Spleen (tissue), 7 donors: ENCODE measurements at regions not wholly inside any gene's neighbourhood (a gene's known extent, or its start where the extent isn't known, plus 50 kb on each side); places are given as distances from the start of the nearest gene placed in this dataset.

Experiments used
- POLR2A ChIP-seq, 3 donors: fragments of 450-650 bp; IDR thresholded peaks; one replicate each; pipeline ENCODE4 v1.5.1; 2017; ENCODE audit warnings: antibody characterized with exemption in 3 of 3, mild to moderate bottlenecking in 1 of 3
- POLR2AphosphoS5 ChIP-seq, 3 donors: sonication (generic); formaldehyde crosslinking; IDR thresholded peaks; one replicate each; pipeline ENCODE4 v1.5.1; 2017; ENCODE audit warnings: antibody characterized with exemption in 3 of 3
- TF ChIP-seq, protein P1 (sequence below), 11 experiments: fragments of 200-600 bp in 7 of 11; fragments of 450-650 bp in 4 of 11; sonication (generic) in 4 of 11; IDR thresholded peaks in 8 of 11; conservative IDR thresholded peaks in 3 of 11; 1 replicate in 7 of 11; 2 replicates in 4 of 11; pipeline versions ENCODE4 v1.4.0 to v1.8.0; 2016 to 2021; ENCODE audit warnings: antibody characterized with exemption in 11 of 11, inconsistent platforms in 4 of 11, mild to moderate bottlenecking in 1 of 11
- donor health status: DM: no; HTN: no; CAD: no; lungs with moderate emphysema.
- donor health status: DM: no; HTN: no; CAD: no.
- donor health status: DM: no; HTN: no; CAD: no.

DNA sequence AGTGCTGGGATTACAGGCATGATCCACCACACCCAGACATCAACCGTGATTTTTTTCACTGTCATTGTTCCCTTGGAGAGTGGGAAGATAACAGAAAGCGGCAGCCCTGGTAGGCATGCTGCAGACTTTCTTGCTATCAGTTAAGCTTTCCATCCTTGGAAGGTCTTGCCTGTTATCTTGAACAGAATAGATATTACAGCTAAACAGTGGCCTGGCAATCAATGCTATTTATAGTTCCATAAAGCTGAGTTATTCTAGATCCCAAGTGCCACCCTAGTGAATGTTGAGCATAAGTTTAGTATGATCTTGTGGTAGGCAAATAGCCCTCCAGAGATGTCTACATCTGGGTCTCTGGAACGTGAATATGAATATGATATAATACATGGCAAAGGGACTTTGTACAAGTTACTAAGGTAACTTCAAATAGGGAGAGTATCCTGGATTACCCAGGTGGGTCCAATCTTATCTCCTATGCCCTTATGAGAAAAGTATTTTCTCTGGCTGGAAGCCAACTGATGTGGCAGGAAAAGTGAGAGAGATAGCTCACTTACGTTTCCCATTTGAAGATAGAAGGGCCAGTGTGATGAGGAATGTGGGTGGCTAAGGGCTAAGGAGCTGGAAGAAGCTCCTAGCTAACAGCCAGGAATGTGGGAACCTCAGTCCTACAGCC lies 609.1 kb upstream of the IGFBP3 start:
- TF ChIP-seq POLR2AphosphoS5 (IDR thresholded peaks at IDR 0.05) (no peak), POLR2A (IDR thresholded peaks at IDR 0.05) (no peak)
- TF ChIP-seq, protein P1, sequence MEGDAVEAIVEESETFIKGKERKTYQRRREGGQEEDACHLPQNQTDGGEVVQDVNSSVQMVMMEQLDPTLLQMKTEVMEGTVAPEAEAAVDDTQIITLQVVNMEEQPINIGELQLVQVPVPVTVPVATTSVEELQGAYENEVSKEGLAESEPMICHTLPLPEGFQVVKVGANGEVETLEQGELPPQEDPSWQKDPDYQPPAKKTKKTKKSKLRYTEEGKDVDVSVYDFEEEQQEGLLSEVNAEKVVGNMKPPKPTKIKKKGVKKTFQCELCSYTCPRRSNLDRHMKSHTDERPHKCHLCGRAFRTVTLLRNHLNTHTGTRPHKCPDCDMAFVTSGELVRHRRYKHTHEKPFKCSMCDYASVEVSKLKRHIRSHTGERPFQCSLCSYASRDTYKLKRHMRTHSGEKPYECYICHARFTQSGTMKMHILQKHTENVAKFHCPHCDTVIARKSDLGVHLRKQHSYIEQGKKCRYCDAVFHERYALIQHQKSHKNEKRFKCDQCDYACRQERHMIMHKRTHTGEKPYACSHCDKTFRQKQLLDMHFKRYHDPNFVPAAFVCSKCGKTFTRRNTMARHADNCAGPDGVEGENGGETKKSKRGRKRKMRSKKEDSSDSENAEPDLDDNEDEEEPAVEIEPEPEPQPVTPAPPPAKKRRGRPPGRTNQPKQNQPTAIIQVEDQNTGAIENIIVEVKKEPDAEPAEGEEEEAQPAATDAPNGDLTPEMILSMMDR (IDR thresholded peaks at IDR 0.05 in 8 of 11, conservative IDR thresholded peaks at IDR 0.05 in 3 of 11) = no peak
